ENCODE measurements at regions not wholly inside any gene's neighbourhood (a gene's known extent, or its start where the extent isn't known, plus 50 kb on each side); places are given as distances from the start of the nearest gene placed in this dataset.
"Not testable (repeated sequence)": the region's sequence is repeated elsewhere in the genome, so short reads cannot be mapped to it uniquely, and the experiment has no call there.

DNA sequence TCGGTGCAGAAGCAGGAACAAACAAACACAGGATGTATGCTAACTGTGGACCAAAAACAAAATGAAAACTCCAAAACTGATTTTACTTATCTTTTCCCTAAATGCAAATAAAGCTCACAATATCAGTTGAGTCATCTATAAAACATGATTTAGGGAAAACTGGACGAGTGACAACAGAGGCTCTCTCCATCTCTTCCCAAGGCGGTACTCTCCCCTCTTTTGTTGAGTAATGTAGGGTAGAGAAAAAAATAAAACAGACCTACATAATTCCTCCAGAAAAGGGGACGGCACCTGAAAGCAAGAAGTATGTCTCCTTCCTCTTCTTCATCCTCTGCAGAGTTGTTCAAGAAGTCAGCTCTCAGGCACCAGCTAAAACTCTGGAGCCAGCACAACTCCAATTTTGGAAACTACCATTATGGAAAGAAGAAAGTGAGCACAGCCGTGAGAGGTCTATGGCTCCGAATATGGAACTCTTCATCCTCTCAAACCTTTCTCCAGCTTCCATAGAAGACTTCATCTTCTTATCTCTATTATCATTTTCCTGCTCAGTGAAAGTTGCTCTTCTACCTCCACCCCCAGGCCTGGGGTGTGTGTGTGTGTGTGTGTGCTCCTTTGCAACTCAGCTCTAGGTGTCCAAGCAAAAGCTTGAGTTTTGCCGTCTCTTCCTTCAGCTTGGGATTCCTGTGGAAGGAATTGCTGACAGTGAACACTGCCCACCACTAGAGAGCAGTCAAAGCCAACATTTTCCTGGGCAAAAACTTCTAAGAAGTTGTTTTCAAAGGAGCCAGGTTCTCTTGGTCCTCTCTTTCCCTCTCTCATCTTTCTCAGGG, 155.4 kb downstream of the DIO2 start:
- DNase-seq (ENCODE audit: low read depth): peak; percentile 44

DNA sequence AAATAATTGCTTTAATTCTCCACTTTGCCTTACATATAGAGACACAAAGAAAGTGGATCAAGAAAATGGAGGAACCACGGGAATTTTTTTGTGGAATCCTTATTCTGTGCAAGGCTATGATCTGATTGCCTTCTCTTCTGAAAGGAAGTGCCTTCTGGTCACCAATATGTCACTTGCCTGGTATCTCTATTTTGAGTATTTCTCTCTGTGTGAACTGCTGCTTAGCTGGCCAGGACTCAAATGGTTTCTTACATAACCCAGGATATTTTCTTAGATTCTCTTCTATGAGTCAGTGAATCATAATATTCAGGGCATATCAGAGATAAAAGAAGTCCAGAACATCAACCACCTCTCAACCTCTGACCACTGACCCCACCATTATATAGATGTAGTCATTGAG, 156.1 kb downstream of the DIO2 start:
- DNase-seq (ENCODE audit: low read depth): no peak

GRCh38 chr14:80054020-80054419, 157.3 kb downstream of the DIO2 start:
- no peak for DNase-seq (ENCODE audit: low read depth)

DNA sequence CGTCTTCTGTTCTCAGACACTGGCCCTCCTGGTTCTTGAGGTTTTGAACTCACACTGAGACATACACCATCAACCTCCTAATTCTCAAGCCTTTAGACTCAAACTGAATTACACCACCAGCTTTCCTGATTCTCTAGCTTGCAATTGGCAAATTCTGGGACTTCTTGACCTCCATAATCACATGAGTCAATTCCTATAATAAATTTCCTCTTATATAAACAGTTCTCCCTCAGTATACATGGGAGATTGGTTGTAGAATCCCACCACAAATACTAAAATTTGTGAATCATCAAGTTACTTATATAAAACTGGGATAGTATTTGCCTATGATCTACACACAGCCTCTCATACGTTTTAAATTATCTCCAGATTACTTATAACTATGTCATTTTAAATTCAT, 162.2 kb downstream of the DIO2 start:
- no peak for DNase-seq (ENCODE audit: low read depth)

DNA sequence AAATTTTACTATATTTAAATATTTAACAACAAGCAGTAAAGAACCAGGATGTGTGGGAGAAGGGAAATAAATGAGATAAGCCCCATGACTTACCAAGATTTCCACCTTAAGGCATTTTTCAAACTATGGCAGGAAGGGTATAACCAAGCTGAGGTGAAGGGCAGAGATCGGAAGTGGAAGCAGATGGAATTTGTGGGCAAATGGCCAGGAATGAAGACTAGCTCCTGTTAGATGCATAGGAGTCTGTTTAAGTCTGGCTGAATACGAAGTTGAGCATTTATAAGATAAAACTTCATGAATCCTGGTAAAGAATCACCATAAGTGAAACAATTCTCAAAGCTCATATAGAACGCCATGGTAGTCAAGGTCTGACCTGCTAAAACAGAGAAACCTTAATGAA, 163.5 kb downstream of the DIO2 start:
- DNase-seq (ENCODE audit: low read depth): no peak

- DNase-seq (ENCODE audit: low read depth): no peak
Measured at GRCh38 chr14:80037349-80037748, 174.0 kb downstream of the DIO2 start.

- DNase-seq (ENCODE audit: low read depth): no peak
Measured at GRCh38 chr14:80024417-80024816, 186.9 kb downstream of the DIO2 start.

- not testable (repeated sequence) for DNase-seq (ENCODE audit: low read depth)
Measured at GRCh38 chr14:80018476-80018875, 192.8 kb downstream of the DIO2 start.

GRCh38 chr14:80017795-80018194, 193.5 kb downstream of the DIO2 start:
- no peak for DNase-seq (ENCODE audit: low read depth)

- DNase-seq (ENCODE audit: low read depth): not testable (repeated sequence)
Measured at GRCh38 chr14:80010245-80010644, 201.1 kb downstream of the DIO2 start.

- DNase-seq (ENCODE audit: low read depth): no peak
Measured at GRCh38 chr14:80005561-80005960, 205.7 kb downstream of the DIO2 start.

DNA sequence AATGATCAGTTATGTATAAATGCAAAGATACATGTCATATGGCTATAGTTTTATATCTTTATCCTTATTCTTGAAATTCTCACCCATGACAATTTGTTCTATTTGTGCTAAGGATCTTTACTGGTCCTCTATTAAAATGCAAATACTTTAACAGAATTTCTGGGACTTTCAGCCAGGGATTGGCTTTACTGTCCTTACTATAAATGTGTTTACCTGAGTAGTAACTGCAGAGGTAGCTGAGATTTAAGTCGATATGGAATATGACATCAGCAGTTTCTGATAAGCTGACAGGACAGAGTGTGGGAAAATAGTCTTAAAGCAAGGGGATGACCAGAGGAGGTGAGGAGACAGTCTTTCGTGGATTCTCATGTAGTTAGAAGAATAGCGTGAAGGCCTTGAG, 206.4 kb downstream of the DIO2 start:
- no peak for DNase-seq (ENCODE audit: low read depth)

DNA sequence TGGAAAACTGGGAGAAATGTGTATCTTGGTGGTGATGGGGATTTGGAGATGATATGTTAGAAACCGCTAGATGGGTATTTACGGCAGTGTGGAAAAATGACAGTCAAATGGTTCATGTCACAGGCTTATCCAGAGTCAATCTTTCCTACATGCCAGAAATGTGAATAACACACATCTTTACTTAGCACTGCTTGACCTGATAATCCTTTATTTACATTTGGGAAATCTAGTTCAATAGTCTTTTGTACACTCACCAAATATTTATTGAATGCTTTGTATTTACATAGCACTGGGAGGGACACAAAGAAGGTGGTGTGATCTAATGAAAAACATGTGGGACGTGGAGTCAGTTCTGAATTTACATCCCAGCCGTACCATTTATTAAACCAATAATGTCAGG, 208.2 kb downstream of the DIO2 start:
- no peak for DNase-seq (ENCODE audit: low read depth)

DNA sequence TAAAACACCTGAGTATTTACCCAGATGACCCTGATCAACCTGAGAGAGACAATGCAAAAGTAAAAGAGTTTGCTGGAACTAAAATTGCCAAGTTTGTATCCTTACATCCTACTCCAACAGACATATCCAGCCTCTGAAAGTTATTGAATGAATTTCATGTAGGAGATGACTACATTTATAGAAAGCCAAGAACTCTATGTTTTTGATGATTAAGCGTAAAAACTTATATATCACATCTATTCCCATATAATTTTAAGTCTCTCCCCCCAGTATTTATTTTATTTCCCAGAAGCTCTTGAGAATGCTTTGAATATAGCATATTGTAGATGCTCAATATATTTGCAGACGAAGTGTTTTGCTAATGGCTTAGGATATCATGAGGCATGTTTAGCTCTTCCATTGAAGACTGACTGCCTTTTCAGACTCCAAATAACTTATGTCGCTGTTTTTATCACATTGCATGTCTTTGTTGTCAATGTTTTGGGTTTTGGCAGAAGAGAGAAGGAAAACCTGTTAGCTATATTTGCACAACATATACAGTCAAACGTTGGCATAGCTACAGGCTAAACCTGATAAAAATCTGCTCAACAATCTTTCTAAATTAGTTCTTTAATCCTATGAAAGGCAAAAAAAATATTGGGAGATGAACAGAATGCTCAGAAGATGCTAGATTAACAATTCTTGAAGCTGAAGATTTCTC, 213.6 kb downstream of the DIO2 start:
- DNase-seq (ENCODE audit: low read depth): no peak

GRCh38 chr14:79992407-79993198, 218.7 kb downstream of the DIO2 start:
- DNase-seq (ENCODE audit: low read depth): no peak

- no peak for DNase-seq (ENCODE audit: low read depth)
Measured at GRCh38 chr14:79991866-79992265, 219.4 kb downstream of the DIO2 start.

GRCh38 chr14:79989990-79990389, 221.3 kb downstream of the DIO2 start:
- no peak for DNase-seq (ENCODE audit: low read depth)

DNA sequence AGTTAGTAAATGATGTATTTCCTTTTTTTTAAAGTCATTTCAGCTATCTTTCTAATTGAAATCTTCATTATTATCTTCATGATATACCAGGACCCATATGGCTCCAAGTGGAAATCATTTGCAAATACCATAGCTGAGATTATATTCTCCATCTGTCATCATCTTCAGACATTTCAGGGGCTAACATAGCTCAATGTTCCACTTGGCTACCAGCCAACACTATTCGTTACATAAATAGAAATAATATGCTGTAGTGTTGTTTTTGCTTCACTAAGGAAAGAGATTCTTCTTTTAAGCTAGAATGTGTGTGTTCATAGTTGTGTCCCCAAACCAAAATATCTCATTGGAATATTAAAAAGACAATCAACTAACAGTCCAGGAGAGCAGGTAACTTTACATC, 225.1 kb downstream of the DIO2 start:
- DNase-seq (ENCODE audit: low read depth): no peak

DNA sequence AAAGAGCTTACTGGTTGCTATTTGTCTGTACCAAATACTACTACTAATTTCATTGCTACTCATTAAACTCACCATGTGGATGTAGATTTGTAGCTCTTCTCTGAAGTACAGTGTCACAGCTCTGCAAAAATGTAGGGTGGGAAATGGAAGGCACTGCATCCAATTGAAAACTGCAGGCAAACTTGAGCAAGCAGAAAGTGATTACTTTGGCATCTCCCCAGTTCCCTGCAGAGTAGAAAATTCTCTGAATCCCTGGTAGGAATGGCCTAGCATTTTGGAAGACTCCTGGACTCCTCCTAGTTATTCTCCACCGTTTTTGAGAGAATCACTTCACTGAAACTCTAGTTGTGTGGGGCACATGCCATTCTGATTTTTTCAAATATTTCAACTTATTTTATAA, 239.1 kb downstream of the DIO2 start:
- peak; percentile 49 for DNase-seq (ENCODE audit: low read depth)

GRCh38 chr14:79971330-79971729, 240.0 kb downstream of the DIO2 start:
- DNase-seq (ENCODE audit: low read depth): peak; percentile 85

GRCh38 chr14:79967453-79967852, 243.9 kb downstream of the DIO2 start:
- DNase-seq (ENCODE audit: low read depth): no peak

- DNase-seq (ENCODE audit: low read depth): peak; percentile 18
Measured at GRCh38 chr14:79967001-79967400, 244.3 kb downstream of the DIO2 start.

GRCh38 chr14:79965896-79966295, 245.4 kb downstream of the DIO2 start:
- peak; percentile 18 for DNase-seq (ENCODE audit: low read depth)
